SK-N-MC (cell line): ENCODE measurements at regions not wholly inside any gene's neighbourhood (a gene's known extent, or its start where the extent isn't known, plus 50 kb on each side); places are given as distances from the start of the nearest gene placed in this dataset.

Experiments
- EZH2 ChIP-seq: fragments of 200-600 bp; sonication (generic); IDR thresholded peaks from one replicate; pipeline ENCODE4 v1.6.1; 2017; ENCODE audit warnings: antibody characterized with exemption
- POLR2AphosphoS5 ChIP-seq: IDR thresholded peaks from 2 replicates; pipeline ENCODE4 v1.6.1; 2012; ENCODE audit warnings: mild to moderate bottlenecking, low read depth, low read length, borderline replicate concordance

- TF ChIP-seq EZH2: no peak
- TF ChIP-seq POLR2AphosphoS5: no peak
These were observed 380.3 kb upstream of the B3GALT2 start for GRCh38 chr1:193566735-193567134.
